HUDEP-2 (cell line): ENCODE measurements at regions not wholly inside any gene's neighbourhood (a gene's known extent, or its start where the extent isn't known, plus 50 kb on each side); places are given as distances from the start of the nearest gene placed in this dataset.

ENCODE experiments used
- DNase-seq, 76 experiments: peaks; one replicate each; lab custom pipeline; 2025; ENCODE audit not compliant: unreplicated experiment in 76 of 76; lab: John Stamatoyannopoulos, UW

DNA sequence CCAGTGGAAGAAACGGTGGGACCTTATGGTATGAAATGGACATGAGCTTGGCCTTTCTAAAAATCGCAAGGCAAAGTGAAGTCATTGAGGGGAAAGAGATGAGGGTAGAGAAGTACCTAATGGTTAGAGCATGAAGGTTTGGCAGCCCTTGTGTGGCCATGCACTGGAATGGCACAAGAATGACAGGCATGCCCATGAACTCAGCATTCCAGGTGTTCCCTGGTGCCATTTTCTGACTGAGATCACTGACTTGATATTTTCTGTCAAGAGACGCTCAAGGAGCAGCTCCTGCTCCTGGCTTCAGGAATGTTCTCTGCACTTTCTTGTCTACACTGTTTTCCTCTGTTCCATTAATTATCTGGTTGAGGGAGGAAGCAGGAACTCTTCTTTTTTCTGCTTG is 225.0 kb upstream of the SLC10A2 start:
- DNase-seq: no peak

GRCh38 chr13:103289681-103290080 is 223.5 kb upstream of the SLC10A2 start:
- no peak for DNase-seq

DNA sequence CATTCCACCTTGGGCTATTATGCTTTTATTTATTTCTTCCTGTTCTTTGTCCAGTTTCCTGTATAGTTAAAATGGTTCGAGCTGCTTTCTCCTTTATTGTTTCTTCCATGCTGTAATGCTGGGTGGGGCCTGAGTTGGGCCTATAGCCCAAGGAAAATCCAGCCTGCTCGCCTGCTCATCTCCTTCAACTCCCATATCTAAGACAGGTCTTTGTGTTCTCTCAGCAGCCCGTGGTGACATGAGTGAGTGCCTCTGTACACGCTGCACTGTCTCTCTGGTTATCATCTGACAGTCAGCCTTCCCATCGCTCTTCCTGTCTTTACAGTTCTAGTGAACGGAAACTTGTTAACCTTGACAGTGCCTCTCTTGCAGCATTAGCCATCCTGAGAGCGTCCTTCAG is 221.9 kb upstream of the SLC10A2 start:
- no peak for DNase-seq

- DNase-seq: no peak
These were observed 221.4 kb upstream of the SLC10A2 start for GRCh38 chr13:103287659-103288058.

DNA sequence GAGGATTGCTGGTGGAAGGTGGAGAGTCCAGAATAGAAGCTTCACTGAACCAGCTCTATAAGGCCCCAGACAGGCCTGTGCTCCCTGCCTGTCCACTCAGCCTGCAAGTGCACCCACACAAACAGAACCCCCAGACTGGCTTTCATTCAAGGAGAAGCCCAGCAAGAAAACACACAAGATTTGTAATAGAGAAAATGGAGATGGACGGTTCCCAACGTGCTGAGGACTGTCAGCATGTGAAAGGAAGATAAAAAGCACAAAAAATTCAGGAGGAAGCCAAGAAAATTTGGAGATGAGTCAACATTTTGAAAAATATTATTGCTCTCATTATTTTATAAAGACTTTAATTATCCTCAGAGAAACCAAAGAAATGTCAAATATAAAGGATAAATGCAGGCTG is 218.2 kb upstream of the SLC10A2 start:
- no peak for DNase-seq

DNA sequence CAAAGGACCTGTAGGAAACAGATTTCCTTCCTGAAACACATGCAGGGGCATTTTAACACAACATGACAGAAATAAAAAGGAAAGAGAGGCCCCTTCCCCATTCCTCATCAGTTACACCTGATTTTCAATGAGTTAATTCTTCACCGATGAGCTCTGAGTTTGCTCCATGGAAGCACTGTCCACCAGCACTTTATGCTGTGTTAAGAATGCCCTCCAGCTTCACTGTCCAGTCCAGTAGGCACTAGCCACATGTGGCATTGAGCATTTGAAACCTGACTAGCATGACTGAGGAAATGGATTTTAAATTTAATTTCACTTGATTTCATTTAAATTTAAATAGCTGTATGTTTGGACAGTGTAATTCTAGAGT is 217.2 kb upstream of the SLC10A2 start:
- DNase-seq: no peak

DNA sequence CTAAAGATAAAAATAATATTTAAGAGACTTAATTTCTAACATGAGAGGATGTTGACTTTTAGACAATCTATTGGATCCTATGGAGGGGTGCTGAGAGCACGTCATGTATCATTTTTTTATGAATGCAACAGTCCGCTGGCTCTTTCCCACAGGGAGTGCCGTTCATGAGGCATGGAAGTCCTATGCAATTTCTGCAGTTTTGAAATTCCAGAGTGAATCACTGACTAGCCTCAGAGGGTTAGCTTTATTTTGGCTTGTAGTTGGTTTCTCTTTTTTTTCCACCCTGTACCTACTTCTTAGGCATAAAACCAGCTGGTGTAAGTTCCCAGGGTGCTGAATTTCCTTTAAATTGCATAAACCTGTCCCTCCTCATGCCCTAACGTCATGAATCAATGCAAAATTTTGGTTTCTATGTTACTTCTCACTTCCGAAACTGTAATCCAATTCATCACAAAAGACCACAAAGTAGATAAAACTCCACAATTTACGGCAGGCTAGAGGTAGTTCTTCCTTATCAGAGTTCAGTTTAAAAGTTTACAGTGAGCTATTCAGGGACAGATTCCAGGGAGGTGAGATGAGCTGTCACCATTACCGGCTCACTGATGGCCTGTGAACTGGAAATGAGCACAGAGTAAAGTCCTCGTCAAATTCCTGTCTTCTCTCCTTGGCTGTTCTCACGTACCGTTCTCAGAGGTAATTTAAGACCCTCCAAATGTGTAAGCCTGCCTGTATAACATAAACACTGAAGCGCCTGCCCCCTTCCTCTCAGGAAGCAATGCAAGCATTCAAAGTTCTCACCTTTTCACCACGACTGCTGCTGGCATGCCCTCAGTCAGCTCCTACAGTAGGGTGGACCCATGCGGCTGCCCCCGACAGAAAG is 216.6 kb upstream of the SLC10A2 start:
- no peak for DNase-seq

DNA sequence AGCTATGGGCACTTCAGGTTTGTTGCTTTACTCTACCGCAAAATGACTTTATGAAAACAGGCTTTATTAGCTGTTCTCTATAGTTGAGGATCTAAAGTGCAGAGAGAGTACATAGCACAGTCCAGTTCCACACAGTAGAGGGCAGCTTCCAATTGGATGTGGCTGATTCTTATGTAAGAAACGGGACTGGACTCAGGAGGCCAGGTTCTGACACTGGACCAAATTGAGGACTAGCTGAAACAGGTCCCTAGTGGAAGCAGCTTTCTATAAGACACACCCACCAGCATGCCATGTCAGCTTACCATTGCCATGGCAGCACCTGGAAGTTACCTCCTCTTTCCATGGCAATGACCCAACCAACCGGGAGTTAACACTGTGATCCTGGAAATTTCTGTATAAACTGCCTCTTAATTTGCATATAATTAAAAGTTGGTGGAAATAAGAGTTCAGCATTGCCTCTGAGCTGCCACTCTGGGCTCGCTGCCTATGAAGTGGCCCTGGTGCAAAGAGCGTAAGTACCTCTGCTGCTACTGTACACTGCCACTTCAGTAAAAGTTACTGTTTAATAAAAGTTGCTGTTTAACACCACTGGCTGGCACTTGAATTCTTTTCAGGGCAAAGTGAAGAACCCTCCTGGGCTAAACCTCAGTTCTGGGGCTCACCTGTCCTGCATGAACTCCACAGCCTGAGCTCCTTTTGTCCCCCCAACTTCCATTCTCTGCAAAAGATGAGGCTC is 211.9 kb upstream of the SLC10A2 start:
- no peak for DNase-seq

DNA sequence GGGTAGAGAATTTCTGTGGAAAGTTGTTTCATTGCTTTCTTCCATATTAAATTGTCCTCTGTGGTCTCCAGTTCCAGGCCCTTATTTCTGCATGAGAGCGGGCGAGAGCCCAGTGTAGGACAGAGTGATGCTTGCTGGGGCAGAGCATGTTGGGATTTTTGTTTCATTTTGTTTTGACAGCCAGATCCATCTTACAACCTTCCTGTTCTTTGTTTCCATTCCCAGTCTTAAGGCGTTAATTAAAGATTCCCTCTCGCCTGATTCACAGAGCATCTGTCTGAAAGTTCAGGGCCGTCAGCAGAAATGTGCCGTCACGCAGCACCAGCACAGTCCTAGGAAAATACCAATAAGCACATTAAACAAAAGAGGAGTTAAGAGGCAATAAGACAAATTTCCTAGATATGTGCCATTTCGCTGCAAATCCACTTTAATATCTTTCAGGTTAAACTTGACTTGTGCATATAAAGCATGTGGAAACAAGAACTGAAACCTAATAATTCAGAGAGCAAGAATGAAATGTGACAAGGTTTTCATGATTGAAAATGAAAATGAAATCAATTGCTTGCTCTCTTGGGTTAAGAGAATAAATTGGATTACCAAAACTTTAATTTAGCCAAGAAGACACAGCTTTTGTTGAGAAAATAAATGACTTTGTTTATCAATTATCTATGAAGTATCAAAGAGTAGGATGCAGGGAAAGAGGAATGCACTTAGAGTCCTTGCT is 210.7 kb upstream of the SLC10A2 start:
- no peak for DNase-seq

GRCh38 chr13:103275722-103276121 is 209.5 kb upstream of the SLC10A2 start:
- DNase-seq: no peak

DNA sequence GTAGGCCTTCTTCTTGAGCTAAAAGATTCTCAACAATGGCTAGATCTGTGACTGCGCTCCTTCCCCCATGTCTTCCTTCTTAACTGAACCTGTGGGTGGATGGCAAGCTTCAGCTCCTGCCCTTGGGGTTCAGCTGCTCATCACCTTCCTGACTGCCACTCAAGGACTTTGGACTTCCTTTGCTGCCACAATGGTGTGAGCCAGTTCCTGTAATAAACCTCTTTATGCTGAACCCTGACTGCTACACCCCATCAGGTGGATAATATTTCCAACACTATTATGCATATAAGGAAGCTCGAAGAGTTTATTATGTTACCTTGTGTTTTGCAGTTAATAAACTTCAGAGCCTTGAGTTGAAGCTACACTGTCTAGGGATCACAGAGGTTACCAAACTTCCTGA is 208.9 kb upstream of the SLC10A2 start:
- no peak for DNase-seq

- DNase-seq: no peak
These were observed 207.6 kb upstream of the SLC10A2 start for GRCh38 chr13:103273825-103274224.

DNA sequence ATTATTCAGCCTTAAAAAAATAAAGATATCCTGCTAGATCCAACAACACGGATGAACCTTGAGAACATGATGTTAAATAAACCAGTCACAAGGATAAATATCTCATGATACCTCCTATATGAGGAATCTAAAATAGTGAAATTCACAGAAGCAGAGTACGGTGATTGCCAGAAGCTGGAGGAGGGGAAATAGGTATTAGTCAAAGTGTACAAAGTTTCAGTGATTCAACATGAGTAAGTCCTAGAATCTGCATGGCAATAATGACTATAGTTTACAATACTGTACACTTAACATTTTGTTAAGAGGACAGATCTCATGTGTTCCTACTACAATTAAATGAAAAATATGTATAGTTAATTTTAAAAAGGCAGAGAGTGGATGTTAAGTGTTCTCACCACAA is 206.6 kb upstream of the SLC10A2 start:
- DNase-seq: no peak

GRCh38 chr13:103263448-103263847 is 197.2 kb upstream of the SLC10A2 start:
- no peak for DNase-seq

- no peak for DNase-seq
These were observed 189.5 kb upstream of the SLC10A2 start for GRCh38 chr13:103255587-103256301.

- no peak for DNase-seq
These were observed 183.9 kb upstream of the SLC10A2 start for GRCh38 chr13:103250071-103250470.

DNA sequence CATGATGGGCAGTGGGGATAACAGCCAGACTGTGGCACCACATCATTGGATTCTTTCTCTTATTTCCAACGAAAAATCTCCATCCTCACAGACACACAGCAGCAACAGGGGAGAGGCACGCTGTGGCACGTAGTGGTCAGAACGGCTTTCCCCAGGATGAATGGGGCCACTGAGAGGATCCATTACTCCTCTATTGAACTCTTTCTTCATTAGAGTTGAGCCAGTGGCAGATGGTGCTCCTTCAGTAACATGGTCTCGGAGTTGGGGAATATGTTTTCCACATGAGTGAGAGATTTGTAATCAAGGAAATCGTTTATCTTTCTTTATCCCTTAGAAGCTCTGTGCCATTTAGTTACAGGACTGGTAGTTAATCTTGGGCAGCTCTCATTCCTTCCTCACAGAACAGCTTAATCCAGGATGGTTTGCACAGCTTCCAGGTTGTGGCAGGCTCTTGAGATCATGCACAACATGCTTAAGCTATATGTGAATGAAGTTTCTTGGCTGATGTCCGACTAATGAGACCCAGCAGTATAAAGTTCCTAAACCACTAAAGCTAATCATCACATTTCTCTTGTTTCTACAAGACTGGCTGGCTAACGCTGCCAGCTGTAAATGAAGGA is 180.5 kb upstream of the SLC10A2 start:
- no peak for DNase-seq

DNA sequence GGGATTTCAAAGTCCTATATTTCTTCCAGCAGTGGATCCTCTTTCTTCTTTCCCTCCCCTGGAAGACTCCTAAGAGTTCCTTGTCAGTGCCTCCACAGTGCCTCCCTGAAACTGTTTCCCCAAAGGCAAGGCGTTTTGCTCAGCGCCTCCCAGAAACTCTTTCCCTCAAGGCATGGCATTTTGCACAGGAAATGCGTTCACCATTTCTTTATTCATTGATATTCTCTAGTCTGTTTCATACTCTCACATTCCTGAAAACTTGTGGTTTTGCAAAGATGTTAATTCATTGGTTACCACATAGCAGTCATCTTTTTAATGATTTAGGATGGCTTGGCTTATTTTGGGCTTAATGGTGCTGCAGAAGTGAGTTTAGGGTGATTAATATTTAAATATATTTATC is 177.3 kb upstream of the SLC10A2 start:
- DNase-seq: no peak

GRCh38 chr13:103238441-103238840 is 172.2 kb upstream of the SLC10A2 start:
- no peak for DNase-seq

DNA sequence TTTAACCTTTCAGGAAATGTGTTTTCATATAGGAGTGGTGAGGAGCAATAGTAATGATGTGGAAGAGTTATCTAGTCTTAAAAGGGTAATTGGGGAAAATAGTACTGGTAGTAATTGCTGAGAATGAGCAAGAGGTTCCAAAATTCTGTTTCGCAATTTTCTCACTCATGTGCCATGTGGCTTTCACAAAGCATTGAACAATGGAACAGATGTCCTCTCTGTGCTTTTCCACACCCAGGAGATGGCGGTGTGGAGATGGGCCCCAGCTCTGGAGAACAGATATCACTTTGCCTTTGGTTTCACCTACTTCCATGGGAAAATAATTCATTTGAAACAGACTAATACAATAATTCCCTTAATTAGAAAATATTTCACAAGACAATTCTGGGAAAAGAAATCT is 170.0 kb upstream of the SLC10A2 start:
- no peak for DNase-seq
